T-cell (primary cell): ENCODE measurements at regions not wholly inside any gene's neighbourhood (a gene's known extent, or its start where the extent isn't known, plus 50 kb on each side); places are given as distances from the start of the nearest gene placed in this dataset.

Source experiments
- ATAC-seq, 4 experiments: fragments of 200-7000 bp in 3 of 4; fragments of 150-1000 bp in 1 of 4; cut with Tn5 transposase; replicated peaks in 1 of 4; 1 replicate in 3 of 4; 2 replicates in 1 of 4; pipeline ENCODE4 v1.10.0; 2021; ENCODE audit warnings: moderate library complexity in 3 of 4, mild to moderate bottlenecking in 2 of 4, moderate number of reproducible peaks in 1 of 4
- CTCF ChIA-PET, 2 donors: fragments of 300-600 bp; sonication (Branson Sonifier 250); formaldehyde crosslinking; loops; one replicate each; lab custom pipeline; 2022; ENCODE audit warnings: antibody characterized with exemption in 2 of 2; lab: Charles Lee
- POLR2A ChIA-PET, 2 donors: fragments of 300-600 bp; sonication (Branson Sonifier 250); formaldehyde crosslinking; loops; one replicate each; lab custom pipeline; 2022; ENCODE audit warnings: antibody characterized with exemption in 2 of 2; lab: Charles Lee
- DNase-seq, 35 experiments: peaks; one replicate each; pipeline versions ENCODE4 v3.0.0 to v3.0.0-alpha.2; 2013 to 2023
- H3K27ac ChIP-seq: one replicate; pipeline ENCODE4 v1.5.1; 2013; ENCODE audit warnings: low read length
- H3K27me3 ChIP-seq, 2 experiments: replicated peaks in 1 of 2; 1 replicate in 1 of 2; 2 replicates in 1 of 2; pipeline versions ENCODE4 v1.6.1 to v1.7.0; 2013; ENCODE audit warnings: low read length in 1 of 2, mixed read lengths in 1 of 2; ENCODE audit not compliant: control insufficient read depth in 2 of 2, insufficient read depth in 2 of 2; ENCODE audit errors: extremely low read depth in 1 of 2
- H3K36me3 ChIP-seq, 2 donors: 1 replicate in 1 of 2; 2 replicates in 1 of 2; pipeline versions ENCODE4 v1.6.1 to v1.7.0; 2013; ENCODE audit warnings: low read length in 1 of 2; ENCODE audit not compliant: control insufficient read depth in 2 of 2, insufficient read depth in 1 of 2; ENCODE audit errors: extremely low read depth in 1 of 2
- H3K4me1 ChIP-seq, 2 experiments: 1 replicate in 1 of 2; 2 replicates in 1 of 2; pipeline versions ENCODE4 v1.6.1 to v1.7.0; 2013; ENCODE audit warnings: low read length in 2 of 2, mixed read lengths in 1 of 2; ENCODE audit not compliant: insufficient read depth in 2 of 2, control insufficient read depth in 1 of 2; ENCODE audit errors: extremely low read depth in 1 of 2
- H3K4me3 ChIP-seq, 2 donors: 1 replicate in 1 of 2; 2 replicates in 1 of 2; pipeline versions ENCODE4 v1.5.1 to v1.7.0; 2013; ENCODE audit warnings: mild to moderate bottlenecking in 2 of 2, low read length in 1 of 2, moderate library complexity in 1 of 2; ENCODE audit not compliant: control insufficient read depth in 1 of 2; ENCODE audit errors: extremely low read depth in 1 of 2
- H3K9me3 ChIP-seq: 2 replicates; pipeline ENCODE4 v1.7.0; 2013
- H3K27ac Mint-ChIP-seq, 2 donors: one replicate each; pipeline ENCODE4 v1.8.0; 2020 to 2021; ENCODE audit warnings: mild to moderate bottlenecking in 2 of 2, mixed read lengths in 2 of 2
- H3K27me3 Mint-ChIP-seq, 2 donors: one replicate each; pipeline ENCODE4 v1.8.0; 2021 to 2022; ENCODE audit warnings: mixed read lengths in 2 of 2
- H3K36me3 Mint-ChIP-seq: one replicate; pipeline ENCODE4 v1.8.0; 2021; ENCODE audit warnings: mixed read lengths
- H3K4me1 Mint-ChIP-seq, 3 donors: one replicate each; pipeline ENCODE4 v1.8.0; 2020 to 2022; ENCODE audit warnings: mixed read lengths in 3 of 3, mild to moderate bottlenecking in 1 of 3
- H3K4me3 Mint-ChIP-seq, 3 donors: one replicate each; pipeline ENCODE4 v1.8.0; 2020 to 2022; ENCODE audit warnings: mild to moderate bottlenecking in 3 of 3, mixed read lengths in 3 of 3, moderate library complexity in 3 of 3
- H3K9me3 Mint-ChIP-seq, 3 donors: one replicate each; pipeline ENCODE4 v1.8.0; 2020 to 2022; ENCODE audit warnings: mixed read lengths in 3 of 3
- WGBS: methylation state at CpG from one replicate; pipeline ENCODE4 v1.1.5; 2013; ENCODE audit warnings: missing lambda C conversion rate; ENCODE audit not compliant: insufficient coverage; 5-methylcytosine and 5-hydroxymethylcytosine counted together

DNA sequence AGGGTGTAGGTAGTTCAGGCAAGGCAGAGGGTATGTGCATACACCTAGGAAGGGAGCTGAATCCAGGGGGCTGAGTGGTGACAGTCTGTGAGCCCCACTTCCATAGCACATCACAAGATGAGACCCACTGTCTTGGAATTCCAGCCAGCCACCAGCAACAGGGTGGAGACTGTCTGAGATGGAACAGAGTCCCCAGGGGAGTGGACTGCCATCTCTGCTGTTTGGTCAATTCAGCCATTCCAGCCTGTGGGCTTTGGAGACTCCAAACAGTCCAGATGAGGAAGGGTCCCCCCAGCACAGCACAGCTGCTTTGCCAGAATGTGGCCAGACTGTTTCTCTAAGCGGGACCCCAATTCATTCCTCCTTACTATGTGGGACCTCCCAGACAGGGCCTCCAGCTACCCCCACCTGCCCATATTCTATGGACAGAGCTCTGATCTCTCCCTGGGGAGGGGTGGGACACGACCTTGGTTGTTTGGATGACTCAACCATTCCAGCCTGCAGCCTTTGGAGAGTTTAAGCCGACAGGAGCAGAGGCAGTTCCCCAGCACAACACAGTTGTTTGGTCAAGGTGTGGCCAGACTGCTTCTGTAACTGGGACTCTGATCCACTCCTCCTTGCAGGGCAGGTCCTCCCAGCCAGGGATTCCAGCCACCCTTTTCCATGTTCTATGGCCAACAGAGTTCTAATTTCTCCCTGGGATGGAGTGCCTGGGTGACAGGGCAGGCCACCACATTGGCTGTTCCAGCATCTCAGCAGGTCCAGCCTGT lies 178.0 kb downstream of the RND3 start:
- WGBS = 83% methylated on average over 1 of the region's 3 CpGs
- H3K27ac Mint-ChIP-seq = no peak overlapping the region
- peaks cover 2% of the 10 kb centered on the region for H3K9me3 ChIP-seq

DNA sequence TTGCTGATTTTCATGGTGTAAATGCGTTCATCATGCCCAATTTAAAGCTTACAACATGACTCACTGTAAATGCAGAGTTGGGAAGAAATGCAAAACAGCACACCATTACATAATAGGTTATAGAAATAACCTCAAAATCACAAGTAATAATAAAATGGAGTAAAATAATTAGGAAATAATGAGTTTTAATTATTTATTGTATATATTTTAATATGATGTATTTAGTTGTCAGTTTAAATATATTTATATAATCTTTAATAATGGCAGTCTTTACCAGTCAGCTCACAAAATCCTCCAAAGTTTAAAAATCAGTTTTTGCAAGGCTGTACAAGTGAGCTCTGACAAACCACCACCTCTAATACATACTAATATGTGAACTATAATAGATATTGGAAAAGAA lies 180.2 kb downstream of the RND3 start:
- no peaks in the 10 kb centered on the region for H3K4me1 Mint-ChIP-seq
- CTCF ChIA-PET = no interaction called here
- no peaks in the 10 kb centered on the region for H3K36me3 ChIP-seq
- no peak for ATAC-seq
- peaks cover 0 to 2% of the 10 kb centered on the region in 2 donors for H3K27me3 Mint-ChIP-seq
- no CpG with 5 or more reads among the region's 1 CpG for WGBS
- no peak overlapping the region for H3K4me3 ChIP-seq
- H3K27ac ChIP-seq = no peak overlapping the region
- H3K36me3 Mint-ChIP-seq = no peaks in the 10 kb centered on the region
- no peak for DNase-seq
- peaks cover 0 to 9% of the 10 kb centered on the region in 2 experiments for H3K27me3 ChIP-seq
- no peaks in the 10 kb centered on the region for H3K4me1 ChIP-seq
- H3K27ac Mint-ChIP-seq = no peak overlapping the region
- POLR2A ChIA-PET = no interaction called here
- peaks cover 2% of the 10 kb centered on the region for H3K9me3 ChIP-seq
- peaks cover 4 to 13% (median 6%) of the 10 kb centered on the region in 3 donors for H3K9me3 Mint-ChIP-seq
- no peak overlapping the region for H3K4me3 Mint-ChIP-seq

More for the DNA sequence above, 178.0 kb downstream of the RND3 start:
- Mint-ChIP-seq H3K4me3 (no peak overlapping the region), H3K9me3 (peaks cover 7 to 14% (median 11%) of the 10 kb centered on the region in 3 donors), H3K36me3 (no peaks in the 10 kb centered on the region), H3K4me1 (no peaks in the 10 kb centered on the region), H3K27me3 (peaks cover 0 to 2% of the 10 kb centered on the region in 2 donors)
- no peak overlapping the region for H3K4me3 ChIP-seq
- H3K4me1 ChIP-seq = no peaks in the 10 kb centered on the region
- ChIA-PET CTCF (no interaction called here), POLR2A (no interaction called here)
- DNase-seq = no peak
- peaks cover 0 to 9% of the 10 kb centered on the region in 2 experiments for H3K27me3 ChIP-seq
- no peaks in the 10 kb centered on the region for H3K36me3 ChIP-seq
- no peak overlapping the region for H3K27ac ChIP-seq
- no peak for ATAC-seq

DNA sequence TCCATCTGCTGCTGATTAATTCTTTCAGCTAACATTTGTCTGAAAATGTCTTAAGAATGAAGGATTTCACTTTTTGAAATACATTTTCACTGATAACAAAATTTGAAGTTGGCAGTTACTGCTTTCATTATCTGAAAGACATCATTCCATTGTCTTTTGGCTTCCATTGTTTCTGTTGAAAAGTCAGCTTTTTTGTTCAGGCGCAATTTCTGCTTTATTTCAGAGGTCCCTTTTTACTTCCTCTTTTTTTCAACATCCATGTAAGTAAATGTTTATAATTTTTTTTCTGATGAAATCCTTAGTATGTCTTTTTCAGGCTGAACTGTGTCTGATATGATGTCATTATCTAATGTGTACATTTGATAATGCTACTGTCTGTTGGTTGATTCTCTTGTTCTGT lies 184.2 kb downstream of the RND3 start:
- ChIA-PET POLR2A (no interaction called here), CTCF (no interaction called here)
- H3K27ac Mint-ChIP-seq = no peak overlapping the region
- no peaks in the 10 kb centered on the region for H3K4me1 ChIP-seq
- no peak overlapping the region for H3K27ac ChIP-seq
- no peaks in the 10 kb centered on the region for H3K27me3 Mint-ChIP-seq
- no CpG with 5 or more reads among the region's 1 CpG for WGBS
- ATAC-seq (no peak), DNase-seq (no peak)
- no peaks in the 10 kb centered on the region for H3K36me3 Mint-ChIP-seq
- no peak overlapping the region for H3K4me3 ChIP-seq
- no peaks in the 10 kb centered on the region for H3K36me3 ChIP-seq
- peaks cover 7 to 12% (median 10%) of the 10 kb centered on the region in 3 donors for H3K9me3 Mint-ChIP-seq
- no peaks in the 10 kb centered on the region for H3K9me3 ChIP-seq
- no peaks in the 10 kb centered on the region for H3K4me1 Mint-ChIP-seq
- H3K4me3 Mint-ChIP-seq = no peak overlapping the region
- H3K27me3 ChIP-seq = no peaks in the 10 kb centered on the region

DNA sequence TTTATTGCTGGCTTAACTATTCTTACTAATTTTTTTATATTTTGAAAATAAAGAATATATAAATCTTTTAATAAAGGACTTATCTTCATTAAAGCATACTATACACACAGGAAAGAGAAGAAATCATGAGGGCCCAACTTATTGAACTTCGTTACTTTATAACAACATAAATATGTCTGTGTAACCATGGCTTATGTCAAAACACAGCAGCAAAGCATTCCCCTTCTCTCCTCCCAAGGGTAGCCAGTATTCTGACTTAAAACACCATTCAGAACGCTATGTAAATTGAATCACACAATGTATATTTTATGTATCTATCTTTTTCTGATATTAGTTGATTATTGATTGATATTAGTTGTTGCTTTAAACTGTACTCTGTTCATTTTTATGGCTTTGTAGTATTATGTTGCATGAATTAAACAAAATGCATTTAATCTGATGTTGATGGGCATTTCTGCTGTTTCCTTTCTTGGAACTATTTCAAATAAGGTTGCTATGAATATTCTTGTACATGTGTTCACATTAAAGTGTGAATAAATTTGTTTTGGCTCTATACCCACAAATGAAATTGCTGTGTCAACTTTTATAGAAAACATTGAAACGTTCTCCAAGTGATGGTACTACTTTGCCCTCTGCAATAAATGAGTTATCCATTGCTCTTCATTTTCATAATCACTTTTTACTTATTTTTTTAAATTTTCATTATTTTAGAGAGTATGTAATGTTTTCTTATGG lies 188.7 kb downstream of the RND3 start:
- Mint-ChIP-seq H3K36me3 (no peaks in the 10 kb centered on the region), H3K27me3 (no peaks in the 10 kb centered on the region), H3K9me3 (peaks cover 4 to 12% (median 7%) of the 10 kb centered on the region in 3 donors), H3K4me3 (no peak overlapping the region), H3K27ac (no peak overlapping the region), H3K4me1 (no peaks in the 10 kb centered on the region)
- no peaks in the 10 kb centered on the region for H3K36me3 ChIP-seq
- no peaks in the 10 kb centered on the region for H3K27me3 ChIP-seq
- no peak overlapping the region for H3K27ac ChIP-seq
- ATAC-seq (no peak), DNase-seq (no peak)
- no peaks in the 10 kb centered on the region for H3K4me1 ChIP-seq
- no CpG with 5 or more reads among the region's 3 CpGs for WGBS
- H3K4me3 ChIP-seq = no peak overlapping the region
- CTCF ChIA-PET = no interaction called here
- POLR2A ChIA-PET = no interaction called here
- no peaks in the 10 kb centered on the region for H3K9me3 ChIP-seq

DNA sequence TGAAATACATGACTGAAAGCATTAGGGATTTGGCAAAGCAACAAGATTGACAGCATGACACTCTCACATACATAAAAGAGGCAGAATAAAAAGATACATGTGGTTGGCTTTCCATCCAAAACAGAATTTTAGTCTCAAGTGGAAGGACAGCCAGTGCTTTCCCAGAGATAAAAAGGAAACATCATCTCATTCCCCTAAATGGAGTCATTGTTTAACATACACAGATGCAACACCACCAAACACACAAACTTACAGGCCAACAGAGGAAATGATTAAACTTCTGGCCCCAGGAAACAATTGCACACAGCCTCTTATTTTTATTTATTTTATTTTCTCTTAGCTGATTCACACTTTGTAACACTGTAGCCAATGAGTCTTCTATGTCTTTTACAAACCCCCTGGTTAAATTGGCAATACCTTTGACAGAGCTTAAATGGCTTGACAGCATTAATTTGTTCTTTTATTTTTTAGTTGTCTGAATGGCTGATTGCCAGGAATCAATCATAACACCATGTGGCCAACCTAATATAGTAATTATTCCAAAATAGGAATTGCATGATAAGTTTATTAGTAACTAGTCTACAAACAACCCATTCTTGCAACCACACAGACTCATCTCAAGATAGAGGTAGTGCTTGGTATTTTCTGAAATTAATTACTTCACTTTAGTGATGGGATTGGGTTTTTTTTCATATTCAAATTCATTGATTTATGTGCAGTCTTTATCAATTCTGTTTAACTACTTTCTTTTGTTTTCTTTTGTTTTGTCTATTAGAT lies 190.5 kb downstream of the RND3 start:
- Histone ChIP-seq H3K27me3 (no peaks in the 10 kb centered on the region), H3K4me1 (no peaks in the 10 kb centered on the region), H3K36me3 (no peaks in the 10 kb centered on the region), H3K4me3 (no peak overlapping the region), H3K27ac (no peak overlapping the region), H3K9me3 (no peaks in the 10 kb centered on the region)
- ChIA-PET POLR2A (no interaction called here), CTCF (interaction anchor here in 1 of 2 donors (0.6 kb wide), 1 partner anchor 9 kb away, joined by 6 read pairs; no protein-coding TSS in a partner anchor)
- DNase-seq (no peak), ATAC-seq (no peak)
- Mint-ChIP-seq H3K27ac (no peak overlapping the region), H3K27me3 (no peaks in the 10 kb centered on the region), H3K9me3 (peaks cover 4 to 8% (median 7%) of the 10 kb centered on the region in 3 donors), H3K4me3 (no peak overlapping the region), H3K4me1 (no peaks in the 10 kb centered on the region), H3K36me3 (no peaks in the 10 kb centered on the region)

DNA sequence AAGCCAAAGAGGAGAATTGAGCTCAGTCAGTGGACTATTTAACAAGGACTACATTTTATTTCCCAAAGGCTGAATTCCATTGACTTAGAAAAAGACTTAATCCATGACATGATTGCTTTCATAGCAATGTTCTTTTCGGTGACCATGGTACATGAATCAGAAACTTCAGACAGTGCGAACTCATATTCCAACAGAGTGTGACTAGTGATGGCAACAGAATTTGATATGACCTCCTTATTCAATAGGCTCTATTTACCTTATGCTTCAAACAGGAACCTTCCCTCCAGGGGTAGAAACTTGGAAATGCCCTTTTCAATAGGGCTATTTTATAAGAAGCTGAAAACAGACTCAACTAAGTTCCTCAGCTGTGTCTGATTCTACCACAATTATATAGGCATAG lies 191.9 kb downstream of the RND3 start:
- no peak overlapping the region for H3K27ac Mint-ChIP-seq
- no peak overlapping the region for H3K4me3 Mint-ChIP-seq
- WGBS = no CpG with 5 or more reads among the region's 2 CpGs
- H3K4me1 Mint-ChIP-seq = no peaks in the 10 kb centered on the region
- H3K9me3 Mint-ChIP-seq = peaks cover 3 to 8% (median 4%) of the 10 kb centered on the region in 3 donors
- H3K9me3 ChIP-seq = no peaks in the 10 kb centered on the region
- H3K27me3 Mint-ChIP-seq = no peaks in the 10 kb centered on the region
- no peak overlapping the region for H3K27ac ChIP-seq
- ChIA-PET POLR2A (no interaction called here), CTCF (no interaction called here)
- no peaks in the 10 kb centered on the region for H3K27me3 ChIP-seq
- no peak for ATAC-seq
- no peak for DNase-seq
- H3K36me3 Mint-ChIP-seq = no peaks in the 10 kb centered on the region
- no peak overlapping the region for H3K4me3 ChIP-seq
- no peaks in the 10 kb centered on the region for H3K36me3 ChIP-seq
- H3K4me1 ChIP-seq = no peaks in the 10 kb centered on the region
